HCT116 (cell line): ENCODE measurements at regions not wholly inside any gene's neighbourhood (a gene's known extent, or its start where the extent isn't known, plus 50 kb on each side); places are given as distances from the start of the nearest gene placed in this dataset.

ENCODE experiments used
- ATF3 ChIP-seq: IDR thresholded peaks from 2 replicates; pipeline ENCODE4 v1.6.1; 2012
- CEBPB ChIP-seq: IDR thresholded peaks from 2 replicates; pipeline ENCODE4 v1.6.1; 2012; ENCODE audit warnings: low read depth
- CTCF ChIP-seq, 3 experiments: fragments of 200-600 bp in 1 of 3; sonication (generic) in 1 of 3; IDR thresholded peaks in 2 of 3; conservative IDR thresholded peaks in 1 of 3; 2 replicates each; pipeline ENCODE4 v1.5.1; 2012 to 2017; ENCODE audit warnings: low read depth in 2 of 3, low read length in 2 of 3, antibody characterized with exemption in 1 of 3, borderline replicate concordance in 1 of 3, control low read depth in 1 of 3, mild to moderate bottlenecking in 1 of 3, mixed read lengths in 1 of 3, mixed run types in 1 of 3, moderate library complexity in 1 of 3; ENCODE audit not compliant: insufficient read depth in 1 of 3
- EGR1 ChIP-seq: IDR thresholded peaks from 2 replicates; pipeline ENCODE4 v1.6.1; 2012; ENCODE audit warnings: low read depth
- EZH2 ChIP-seq: fragments of 200-600 bp; sonication (generic); IDR thresholded peaks from 2 replicates; pipeline ENCODE4 v1.6.1; 2017; ENCODE audit warnings: antibody characterized with exemption, mixed run types
- JUND ChIP-seq: IDR thresholded peaks from 2 replicates; pipeline ENCODE4 v1.6.1; 2012
- POLR2A ChIP-seq: IDR thresholded peaks from 2 replicates; pipeline ENCODE4 v1.7.0; 2011; ENCODE audit warnings: borderline replicate concordance; ENCODE audit not compliant: insufficient read depth, insufficient read length; ENCODE audit errors: extremely low read depth
- POLR2AphosphoS5 ChIP-seq: IDR thresholded peaks from 2 replicates; pipeline ENCODE4 v1.6.1; 2011; ENCODE audit warnings: mild to moderate bottlenecking, low read depth, low read length, moderate library complexity
- REST ChIP-seq: IDR thresholded peaks from 2 replicates; pipeline ENCODE4 v1.6.1; 2012; ENCODE audit warnings: low read depth
- SIN3A ChIP-seq: IDR thresholded peaks from 2 replicates; pipeline ENCODE4 v1.6.1; 2012; ENCODE audit warnings: low read depth
- SRF ChIP-seq: IDR thresholded peaks from 2 replicates; pipeline ENCODE4 v1.6.1; 2012; ENCODE audit warnings: low read depth
- TCF7L2 ChIP-seq: IDR thresholded peaks from 2 replicates; pipeline ENCODE4 v1.7.0; 2011; ENCODE audit warnings: borderline replicate concordance, inconsistent platforms; ENCODE audit not compliant: insufficient read depth, insufficient read length; ENCODE audit errors: extremely low read depth
- ZBTB33 ChIP-seq: IDR thresholded peaks from 2 replicates; pipeline ENCODE4 v1.6.1; 2011; ENCODE audit warnings: mild to moderate bottlenecking, low read length, moderate library complexity; ENCODE audit not compliant: insufficient replicate concordance; ENCODE audit errors: extremely low read depth
- ZNF274 ChIP-seq: fragments of 200-500 bp; sonication (Bioruptor generic); IDR thresholded peaks from 2 replicates; pipeline ENCODE4 v1.6.1; 2014; ENCODE audit warnings: mild to moderate bottlenecking, low read depth, low read length, inconsistent platforms

- TF ChIP-seq CTCF (IDR thresholded peaks at IDR 0.05 in 2 of 3, conservative IDR thresholded peaks at IDR 0.05 in 1 of 3; ENCODE audit: borderline replicate concordance in 1 of 3, insufficient read depth in 1 of 3, low read depth in 2 of 3, low read length in 2 of 3): no peak
- no peak for TF ChIP-seq POLR2AphosphoS5
- TF ChIP-seq SRF: no peak
- no peak for TF ChIP-seq POLR2A
- TF ChIP-seq SIN3A: no peak
- no peak for TF ChIP-seq EZH2
- TF ChIP-seq ZNF274: no peak
- TF ChIP-seq EGR1: no peak
- no peak for TF ChIP-seq TCF7L2
- no peak for TF ChIP-seq JUND
- TF ChIP-seq CEBPB: no peak
- no peak for TF ChIP-seq ZBTB33
- TF ChIP-seq REST: no peak
- TF ChIP-seq ATF3: no peak
Observed at GRCh38 chr1:189669846-189670245, 807.8 kb downstream of the BRINP3 start.
